GM23338 (cell line): ENCODE measurements at regions not wholly inside any gene's neighbourhood (a gene's known extent, or its start where the extent isn't known, plus 50 kb on each side); places are given as distances from the start of the nearest gene placed in this dataset.

ENCODE experiments used
- ATAC-seq: fragments of 200-7000 bp; cut with Tn5 transposase; 3 replicates; pipeline ENCODE4 v1.9.1; 2020
- DNase-seq: peaks from one replicate; pipeline ENCODE4 v3.0.0-alpha.2; 2015; ENCODE audit warnings: low spot score
- H2AFZ ChIP-seq: fragments of 200-600 bp; sonication (generic); 2 replicates; pipeline ENCODE4 v1.8.0; 2016; ENCODE audit warnings: antibody characterized with exemption, mild to moderate bottlenecking, moderate library complexity
- H3F3A ChIP-seq: fragments of 200-600 bp; sonication (generic); replicated peaks from 2 replicates; pipeline ENCODE4 v1.8.0; 2017; ENCODE audit warnings: antibody characterized with exemption, mixed run types, low read depth
- H3K27ac ChIP-seq: fragments of 200-600 bp; sonication (generic); 2 replicates; pipeline ENCODE4 v1.6.1; 2016; ENCODE audit warnings: low read depth
- H3K27me3 ChIP-seq: fragments of 200-600 bp; sonication (generic); 2 replicates; pipeline ENCODE4 v1.8.0; 2016; ENCODE audit warnings: mild to moderate bottlenecking, mixed run types, moderate library complexity; ENCODE audit not compliant: insufficient read depth
- H3K36me3 ChIP-seq: fragments of 200-600 bp; sonication (generic); 2 replicates; pipeline ENCODE4 v1.8.0; 2016; ENCODE audit warnings: mild to moderate bottlenecking; ENCODE audit not compliant: insufficient read depth
- H3K4me1 ChIP-seq: fragments of 200-600 bp; sonication (generic); 2 replicates; pipeline ENCODE4 v1.8.0; 2016; ENCODE audit warnings: mild to moderate bottlenecking, moderate library complexity; ENCODE audit not compliant: insufficient read depth
- H3K4me2 ChIP-seq: fragments of 200-600 bp; sonication (generic); 2 replicates; pipeline ENCODE4 v1.7.1; 2017; ENCODE audit warnings: mixed run types
- H3K4me3 ChIP-seq: fragments of 200-600 bp; sonication (generic); 2 replicates; pipeline ENCODE4 v1.6.1; 2016; ENCODE audit warnings: mixed run types
- H3K79me2 ChIP-seq: fragments of 200-600 bp; sonication (generic); replicated peaks from 2 replicates; pipeline ENCODE4 v1.8.0; 2017; ENCODE audit warnings: mild to moderate bottlenecking; ENCODE audit not compliant: insufficient read depth
- H3K9me2 ChIP-seq: fragments of 200-600 bp; sonication (generic); 2 replicates; pipeline ENCODE4 v1.8.0; 2017; ENCODE audit not compliant: insufficient read depth
- H4K20me1 ChIP-seq: fragments of 200-600 bp; sonication (generic); replicated peaks from 2 replicates; pipeline ENCODE4 v1.8.0; 2017; ENCODE audit warnings: mild to moderate bottlenecking; ENCODE audit not compliant: insufficient read depth
- H3K27ac Mint-ChIP-seq: 2 replicates; pipeline ENCODE4 v1.8.0; 2020; ENCODE audit warnings: inconsistent platforms, mild to moderate bottlenecking, moderate library complexity, mixed read lengths
- H3K27me3 Mint-ChIP-seq: 3 replicates; pipeline ENCODE4 v1.8.0; 2022; ENCODE audit warnings: low read depth, mild to moderate bottlenecking, moderate library complexity, mixed read lengths, inconsistent platforms; ENCODE audit not compliant: insufficient read depth, poor library complexity
- H3K36me3 Mint-ChIP-seq: 3 replicates; pipeline ENCODE4 v1.8.0; 2021; ENCODE audit warnings: low read depth, mild to moderate bottlenecking, inconsistent platforms, moderate library complexity, mixed read lengths
- H3K4me1 Mint-ChIP-seq: 3 replicates; pipeline ENCODE4 v1.8.0; 2020; ENCODE audit warnings: mild to moderate bottlenecking, inconsistent platforms, mixed read lengths
- H3K4me3 Mint-ChIP-seq: 3 replicates; pipeline ENCODE4 v1.8.0; 2021; ENCODE audit warnings: moderate library complexity, mild to moderate bottlenecking, inconsistent platforms, mixed read lengths
- H3K9me3 Mint-ChIP-seq: 3 replicates; pipeline ENCODE4 v1.8.0; 2020; ENCODE audit warnings: moderate library complexity, mild to moderate bottlenecking, inconsistent platforms, mixed read lengths
- CREB1 ChIP-seq: fragments of 250-450 bp; sonication (Bioruptor Pico); IDR thresholded peaks from 2 replicates; pipeline ENCODE4 v1.5.0; 2020; ENCODE audit warnings: low read depth, mild to moderate bottlenecking, moderate library complexity
- EZH2 ChIP-seq: fragments of 200-600 bp; sonication (generic); IDR thresholded peaks from one replicate; pipeline ENCODE4 v1.8.0; 2017; ENCODE audit warnings: antibody characterized with exemption, mild to moderate bottlenecking, low read depth; ENCODE audit not compliant: unreplicated experiment
- EZH2phosphoT487 ChIP-seq: fragments of 200-600 bp; sonication (generic); IDR thresholded peaks from one replicate; pipeline ENCODE4 v1.8.1; 2018; ENCODE audit warnings: antibody characterized with exemption; ENCODE audit not compliant: unreplicated experiment
- JUNB ChIP-seq: IDR thresholded peaks from one replicate; pipeline ENCODE4 v1.6.1; 2016; ENCODE audit warnings: antibody characterized with exemption; ENCODE audit not compliant: unreplicated experiment
- NANOG ChIP-seq: IDR thresholded peaks from 2 replicates; pipeline ENCODE4 v1.6.1; 2016; ENCODE audit warnings: antibody characterized with exemption, borderline replicate concordance
- POLR2AphosphoS5 ChIP-seq: IDR thresholded peaks from 2 replicates; pipeline ENCODE4 v1.6.1; 2016; ENCODE audit warnings: antibody characterized with exemption, low read depth
- STAT1 ChIP-seq: IDR thresholded peaks from one replicate; pipeline ENCODE4 v1.6.1; 2016; ENCODE audit warnings: antibody characterized with exemption; ENCODE audit not compliant: unreplicated experiment
- ZNF114 ChIP-seq: fragments of 250-450 bp; sonication (Bioruptor Pico); IDR thresholded peaks from 2 replicates; pipeline ENCODE4 v1.5.0; 2020; ENCODE audit warnings: mild to moderate bottlenecking, moderate library complexity
- ZNF331 ChIP-seq: fragments of 250-450 bp; sonication (Bioruptor Pico); IDR thresholded peaks from 2 replicates; pipeline ENCODE4 v1.5.0; 2020; ENCODE audit warnings: low read depth, mild to moderate bottlenecking, moderate library complexity
- TF ChIP-seq, protein P1 (sequence below): fragments of 250-450 bp; sonication (Bioruptor Pico); IDR thresholded peaks from 2 replicates; pipeline ENCODE4 v1.5.0; 2020; ENCODE audit warnings: mild to moderate bottlenecking, moderate library complexity
- TF ChIP-seq, protein P2 (sequence below), 2 experiments: fragments of 200-600 bp in 1 of 2; sonication (generic) in 1 of 2; conservative IDR thresholded peaks; 2 replicates each; pipeline versions ENCODE4 v1.5.1 to v1.6.1; 2016 to 2017; ENCODE audit warnings: antibody characterized with exemption in 2 of 2, low read depth in 2 of 2, mild to moderate bottlenecking in 2 of 2, moderate library complexity in 1 of 2
- TF ChIP-seq, protein P3 (sequence below): IDR thresholded peaks from 2 replicates; pipeline ENCODE4 v1.6.1; 2016; ENCODE audit warnings: antibody characterized with exemption
- TF ChIP-seq, protein P4 (sequence below): IDR thresholded peaks from one replicate; pipeline ENCODE4 v1.6.1; 2018; ENCODE audit warnings: antibody characterized with exemption; ENCODE audit not compliant: unreplicated experiment

DNA sequence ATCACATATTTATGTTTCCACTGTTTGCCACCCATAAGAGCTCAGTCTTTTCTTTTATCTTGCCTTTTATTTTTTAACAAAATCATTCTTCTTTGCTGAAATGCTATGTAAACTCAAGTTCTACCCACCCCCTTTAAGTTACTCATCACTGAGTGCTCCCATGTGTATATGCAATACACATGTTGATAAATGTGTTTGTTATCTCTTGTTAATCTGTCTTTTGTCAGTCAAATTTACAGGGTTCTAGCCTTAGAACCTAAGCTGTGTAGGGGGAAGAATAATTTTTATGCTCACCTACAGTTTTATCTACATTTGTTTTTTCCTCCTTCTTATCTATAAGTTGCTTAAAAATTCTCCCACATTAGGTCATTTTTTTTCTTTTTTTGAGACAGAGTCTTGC, 1195.9 kb downstream of the ROBO2 start:
- Mint-ChIP-seq H3K27ac (no peak overlapping the region), H3K9me3 (peaks cover 6% of the 10 kb centered on the region; the same call in 2 of the 3 replicates)
- no peak for DNase-seq

More for the DNA sequence above, 1195.9 kb downstream of the ROBO2 start:
- no peaks in the 10 kb centered on the region for H3K9me2 ChIP-seq
- no peaks in the 10 kb centered on the region for H3K27me3 ChIP-seq
- no peaks in the 10 kb centered on the region for H3F3A ChIP-seq
- H3K36me3 Mint-ChIP-seq, result peaks cover 10% of the 10 kb centered on the region; the same call in 2 of the 3 replicates
- H3K4me3 Mint-ChIP-seq, result no peak overlapping the region
- H2AFZ ChIP-seq, result no peak overlapping the region
- no peak overlapping the region for H3K4me3 ChIP-seq
- H3K79me2 ChIP-seq, result no peaks in the 10 kb centered on the region
- no peaks in the 10 kb centered on the region for H3K4me1 ChIP-seq
- H3K27me3 Mint-ChIP-seq, result peaks cover 3% of the 10 kb centered on the region
- TF ChIP-seq ZNF114 (CRISPR knock-in tag) (no peak), STAT1 (no peak), EZH2 (no peak), ZNF331 (no peak), NANOG (no peak), CREB1 (CRISPR knock-in tag) (no peak), JUNB (no peak), EZH2phosphoT487 (no peak), POLR2AphosphoS5 (no peak)
- TF ChIP-seq, protein P1, sequence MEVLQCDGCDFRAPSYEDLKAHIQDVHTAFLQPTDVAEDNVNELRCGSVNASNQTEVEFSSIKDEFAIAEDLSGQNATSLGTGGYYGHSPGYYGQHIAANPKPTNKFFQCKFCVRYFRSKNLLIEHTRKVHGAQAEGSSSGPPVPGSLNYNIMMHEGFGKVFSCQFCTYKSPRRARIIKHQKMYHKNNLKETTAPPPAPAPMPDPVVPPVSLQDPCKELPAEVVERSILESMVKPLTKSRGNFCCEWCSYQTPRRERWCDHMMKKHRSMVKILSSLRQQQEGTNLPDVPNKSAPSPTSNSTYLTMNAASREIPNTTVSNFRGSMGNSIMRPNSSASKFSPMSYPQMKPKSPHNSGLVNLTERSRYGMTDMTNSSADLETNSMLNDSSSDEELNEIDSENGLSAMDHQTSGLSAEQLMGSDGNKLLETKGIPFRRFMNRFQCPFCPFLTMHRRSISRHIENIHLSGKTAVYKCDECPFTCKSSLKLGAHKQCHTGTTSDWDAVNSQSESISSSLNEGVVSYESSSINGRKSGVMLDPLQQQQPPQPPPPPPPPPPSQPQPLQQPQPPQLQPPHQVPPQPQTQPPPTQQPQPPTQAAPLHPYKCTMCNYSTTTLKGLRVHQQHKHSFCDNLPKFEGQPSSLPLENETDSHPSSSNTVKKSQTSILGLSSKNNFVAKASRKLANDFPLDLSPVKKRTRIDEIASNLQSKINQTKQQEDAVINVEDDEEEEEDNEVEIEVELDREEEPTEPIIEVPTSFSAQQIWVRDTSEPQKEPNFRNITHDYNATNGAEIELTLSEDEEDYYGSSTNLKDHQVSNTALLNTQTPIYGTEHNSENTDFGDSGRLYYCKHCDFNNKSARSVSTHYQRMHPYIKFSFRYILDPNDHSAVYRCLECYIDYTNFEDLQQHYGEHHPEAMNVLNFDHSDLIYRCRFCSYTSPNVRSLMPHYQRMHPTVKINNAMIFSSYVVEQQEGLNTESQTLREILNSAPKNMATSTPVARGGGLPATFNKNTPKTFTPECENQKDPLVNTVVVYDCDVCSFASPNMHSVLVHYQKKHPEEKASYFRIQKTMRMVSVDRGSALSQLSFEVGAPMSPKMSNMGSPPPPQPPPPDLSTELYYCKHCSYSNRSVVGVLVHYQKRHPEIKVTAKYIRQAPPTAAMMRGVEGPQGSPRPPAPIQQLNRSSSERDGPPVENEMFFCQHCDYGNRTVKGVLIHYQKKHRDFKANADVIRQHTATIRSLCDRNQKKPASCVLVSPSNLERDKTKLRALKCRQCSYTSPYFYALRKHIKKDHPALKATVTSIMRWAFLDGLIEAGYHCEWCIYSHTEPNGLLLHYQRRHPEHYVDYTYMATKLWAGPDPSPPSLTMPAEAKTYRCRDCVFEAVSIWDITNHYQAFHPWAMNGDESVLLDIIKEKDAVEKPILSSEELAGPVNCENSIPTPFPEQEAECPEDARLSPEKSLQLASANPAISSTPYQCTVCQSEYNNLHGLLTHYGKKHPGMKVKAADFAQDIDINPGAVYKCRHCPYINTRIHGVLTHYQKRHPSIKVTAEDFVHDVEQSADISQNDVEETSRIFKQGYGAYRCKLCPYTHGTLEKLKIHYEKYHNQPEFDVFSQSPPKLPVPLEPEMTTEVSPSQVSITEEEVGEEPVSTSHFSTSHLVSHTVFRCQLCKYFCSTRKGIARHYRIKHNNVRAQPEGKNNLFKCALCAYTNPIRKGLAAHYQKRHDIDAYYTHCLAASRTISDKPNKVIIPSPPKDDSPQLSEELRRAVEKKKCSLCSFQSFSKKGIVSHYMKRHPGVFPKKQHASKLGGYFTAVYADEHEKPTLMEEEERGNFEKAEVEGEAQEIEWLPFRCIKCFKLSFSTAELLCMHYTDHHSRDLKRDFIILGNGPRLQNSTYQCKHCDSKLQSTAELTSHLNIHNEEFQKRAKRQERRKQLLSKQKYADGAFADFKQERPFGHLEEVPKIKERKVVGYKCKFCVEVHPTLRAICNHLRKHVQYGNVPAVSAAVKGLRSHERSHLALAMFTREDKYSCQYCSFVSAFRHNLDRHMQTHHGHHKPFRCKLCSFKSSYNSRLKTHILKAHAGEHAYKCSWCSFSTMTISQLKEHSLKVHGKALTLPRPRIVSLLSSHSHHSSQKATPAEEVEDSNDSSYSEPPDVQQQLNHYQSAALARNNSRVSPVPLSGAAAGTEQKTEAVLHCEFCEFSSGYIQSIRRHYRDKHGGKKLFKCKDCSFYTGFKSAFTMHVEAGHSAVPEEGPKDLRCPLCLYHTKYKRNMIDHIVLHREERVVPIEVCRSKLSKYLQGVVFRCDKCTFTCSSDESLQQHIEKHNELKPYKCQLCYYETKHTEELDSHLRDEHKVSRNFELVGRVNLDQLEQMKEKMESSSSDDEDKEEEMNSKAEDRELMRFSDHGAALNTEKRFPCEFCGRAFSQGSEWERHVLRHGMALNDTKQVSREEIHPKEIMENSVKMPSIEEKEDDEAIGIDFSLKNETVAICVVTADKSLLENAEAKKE (CRISPR knock-in tag), result no peak
- TF ChIP-seq, protein P2, sequence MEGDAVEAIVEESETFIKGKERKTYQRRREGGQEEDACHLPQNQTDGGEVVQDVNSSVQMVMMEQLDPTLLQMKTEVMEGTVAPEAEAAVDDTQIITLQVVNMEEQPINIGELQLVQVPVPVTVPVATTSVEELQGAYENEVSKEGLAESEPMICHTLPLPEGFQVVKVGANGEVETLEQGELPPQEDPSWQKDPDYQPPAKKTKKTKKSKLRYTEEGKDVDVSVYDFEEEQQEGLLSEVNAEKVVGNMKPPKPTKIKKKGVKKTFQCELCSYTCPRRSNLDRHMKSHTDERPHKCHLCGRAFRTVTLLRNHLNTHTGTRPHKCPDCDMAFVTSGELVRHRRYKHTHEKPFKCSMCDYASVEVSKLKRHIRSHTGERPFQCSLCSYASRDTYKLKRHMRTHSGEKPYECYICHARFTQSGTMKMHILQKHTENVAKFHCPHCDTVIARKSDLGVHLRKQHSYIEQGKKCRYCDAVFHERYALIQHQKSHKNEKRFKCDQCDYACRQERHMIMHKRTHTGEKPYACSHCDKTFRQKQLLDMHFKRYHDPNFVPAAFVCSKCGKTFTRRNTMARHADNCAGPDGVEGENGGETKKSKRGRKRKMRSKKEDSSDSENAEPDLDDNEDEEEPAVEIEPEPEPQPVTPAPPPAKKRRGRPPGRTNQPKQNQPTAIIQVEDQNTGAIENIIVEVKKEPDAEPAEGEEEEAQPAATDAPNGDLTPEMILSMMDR (conservative IDR thresholded peaks at IDR 0.05; ENCODE audit: low read depth in 2 of 2), result no peak
- TF ChIP-seq, protein P3, sequence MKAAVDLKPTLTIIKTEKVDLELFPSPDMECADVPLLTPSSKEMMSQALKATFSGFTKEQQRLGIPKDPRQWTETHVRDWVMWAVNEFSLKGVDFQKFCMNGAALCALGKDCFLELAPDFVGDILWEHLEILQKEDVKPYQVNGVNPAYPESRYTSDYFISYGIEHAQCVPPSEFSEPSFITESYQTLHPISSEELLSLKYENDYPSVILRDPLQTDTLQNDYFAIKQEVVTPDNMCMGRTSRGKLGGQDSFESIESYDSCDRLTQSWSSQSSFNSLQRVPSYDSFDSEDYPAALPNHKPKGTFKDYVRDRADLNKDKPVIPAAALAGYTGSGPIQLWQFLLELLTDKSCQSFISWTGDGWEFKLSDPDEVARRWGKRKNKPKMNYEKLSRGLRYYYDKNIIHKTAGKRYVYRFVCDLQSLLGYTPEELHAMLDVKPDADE, result no peak
- TF ChIP-seq, protein P4, sequence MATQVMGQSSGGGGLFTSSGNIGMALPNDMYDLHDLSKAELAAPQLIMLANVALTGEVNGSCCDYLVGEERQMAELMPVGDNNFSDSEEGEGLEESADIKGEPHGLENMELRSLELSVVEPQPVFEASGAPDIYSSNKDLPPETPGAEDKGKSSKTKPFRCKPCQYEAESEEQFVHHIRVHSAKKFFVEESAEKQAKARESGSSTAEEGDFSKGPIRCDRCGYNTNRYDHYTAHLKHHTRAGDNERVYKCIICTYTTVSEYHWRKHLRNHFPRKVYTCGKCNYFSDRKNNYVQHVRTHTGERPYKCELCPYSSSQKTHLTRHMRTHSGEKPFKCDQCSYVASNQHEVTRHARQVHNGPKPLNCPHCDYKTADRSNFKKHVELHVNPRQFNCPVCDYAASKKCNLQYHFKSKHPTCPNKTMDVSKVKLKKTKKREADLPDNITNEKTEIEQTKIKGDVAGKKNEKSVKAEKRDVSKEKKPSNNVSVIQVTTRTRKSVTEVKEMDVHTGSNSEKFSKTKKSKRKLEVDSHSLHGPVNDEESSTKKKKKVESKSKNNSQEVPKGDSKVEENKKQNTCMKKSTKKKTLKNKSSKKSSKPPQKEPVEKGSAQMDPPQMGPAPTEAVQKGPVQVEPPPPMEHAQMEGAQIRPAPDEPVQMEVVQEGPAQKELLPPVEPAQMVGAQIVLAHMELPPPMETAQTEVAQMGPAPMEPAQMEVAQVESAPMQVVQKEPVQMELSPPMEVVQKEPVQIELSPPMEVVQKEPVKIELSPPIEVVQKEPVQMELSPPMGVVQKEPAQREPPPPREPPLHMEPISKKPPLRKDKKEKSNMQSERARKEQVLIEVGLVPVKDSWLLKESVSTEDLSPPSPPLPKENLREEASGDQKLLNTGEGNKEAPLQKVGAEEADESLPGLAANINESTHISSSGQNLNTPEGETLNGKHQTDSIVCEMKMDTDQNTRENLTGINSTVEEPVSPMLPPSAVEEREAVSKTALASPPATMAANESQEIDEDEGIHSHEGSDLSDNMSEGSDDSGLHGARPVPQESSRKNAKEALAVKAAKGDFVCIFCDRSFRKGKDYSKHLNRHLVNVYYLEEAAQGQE, result no peak
- no peaks in the 10 kb centered on the region for H4K20me1 ChIP-seq
- H3K4me2 ChIP-seq, result no peak overlapping the region
- peaks cover 7% of the 10 kb centered on the region for H3K4me1 Mint-ChIP-seq
- H3K36me3 ChIP-seq, result no peaks in the 10 kb centered on the region
- H3K27ac ChIP-seq, result no peak overlapping the region
- ATAC-seq, result no peak
